ENCODE measurements at regions not wholly inside any gene's neighbourhood (a gene's known extent, or its start where the extent isn't known, plus 50 kb on each side); places are given as distances from the start of the nearest gene placed in this dataset.

GRCh38 chr16:86044881-86045590 lies 146.1 kb downstream of the IRF8 start:
- Histone ChIP-seq H3K27ac (ENCODE audit: control insufficient read depth, insufficient read depth) (no peak overlapping the region), H3K4me3 (no peak overlapping the region), H3K4me2 (ENCODE audit: control insufficient read depth, insufficient read depth) (no peak overlapping the region), H3K9me3 (replicated peaks; ENCODE audit: control insufficient read depth, insufficient read depth, low read length) (no peaks in the 10 kb centered on the region), H2AFZ (ENCODE audit: control insufficient read depth, low read depth, low read length) (no peak overlapping the region), H3K79me2 (ENCODE audit: control insufficient read depth, insufficient read depth, low read length) (no peaks in the 10 kb centered on the region), H3K36me3 (ENCODE audit: control insufficient read depth in 2 of 2, insufficient read depth in 2 of 2, low read length in 1 of 2) (no peaks in the 10 kb centered on the region), H3K27me3 (replicated peaks in 1 of 2; ENCODE audit: control insufficient read depth in 2 of 2, insufficient read depth in 2 of 2, low read length in 1 of 2) (peaks cover 3 to 5% of the 10 kb centered on the region in 2 experiments; a peak in 2 of 4 replicates), H3K9ac (ENCODE audit: control insufficient read depth, insufficient read depth, low read length) (no peak overlapping the region), H4K20me1 (ENCODE audit: control insufficient read depth, insufficient read depth) (no peaks in the 10 kb centered on the region), H3K4me1 (ENCODE audit: control insufficient read depth, insufficient read depth, low read length) (no peaks in the 10 kb centered on the region)
- WGBS (ENCODE audit: insufficient coverage, insufficient replicate concordance, low lambda C conversion rate, missing lambda C conversion rate), result 21% methylated on average over 8 of the region's 8 CpGs
- in situ Hi-C loops (cut with MboI), result loop anchor here (10.0 kb wide), 1 partner anchor 470 kb away; the partner anchor contains the start of gene FOXF1
- ChIA-PET SMC1A (ENCODE audit: uncharacterized antibody, unreplicated experiment) (no interaction called here), RAD21 (ENCODE audit: unreplicated experiment) (interaction anchor here (1.0 kb wide), 1 partner anchor 473 kb away, joined by 5 read pairs; no protein-coding TSS in a partner anchor), CTCF (interaction anchor here (0.5 to 1.5 kb wide), 10 partner anchors 14 to 476 kb away, joined by 3 to 6 read pairs (median 4); no protein-coding TSS in a partner anchor), POLR2A (no interaction called here)
- FAIRE-seq, result no peak
- intact Hi-C loops (cut with micrococcal nuclease; ENCODE audit: unreplicated experiment), result loop anchor here (10.0 kb wide), 1 partner anchor 470 kb away; the partner anchor contains the start of gene FOXF1
- ATAC-seq, result peak; percentile 58
- DNase-seq (ENCODE audit: low read depth, low spot score), result no peak
- BruUV-seq (replicated peaks), result no TSS peak
- TF ChIP-seq ZNF687 (IDR thresholded peaks at IDR 0.05) (no peak), ZNF274 (IDR thresholded peaks at IDR 0.05; ENCODE audit: insufficient read depth, insufficient read length) (no peak), BHLHE40 (IDR thresholded peaks at IDR 0.05; ENCODE audit: borderline replicate concordance in 1 of 2, low read depth in 2 of 2, low read length in 1 of 2) (peak in 1 of 2 experiments; percentile 4; a peak in 1 of 4 replicates), RELB (IDR thresholded peaks at IDR 0.05; ENCODE audit: low read depth) (no peak)

All from GM12878 (cell line).